ENCODE measurements at regions not wholly inside any gene's neighbourhood (a gene's known extent, or its start where the extent isn't known, plus 50 kb on each side); places are given as distances from the start of the nearest gene placed in this dataset.

DNA sequence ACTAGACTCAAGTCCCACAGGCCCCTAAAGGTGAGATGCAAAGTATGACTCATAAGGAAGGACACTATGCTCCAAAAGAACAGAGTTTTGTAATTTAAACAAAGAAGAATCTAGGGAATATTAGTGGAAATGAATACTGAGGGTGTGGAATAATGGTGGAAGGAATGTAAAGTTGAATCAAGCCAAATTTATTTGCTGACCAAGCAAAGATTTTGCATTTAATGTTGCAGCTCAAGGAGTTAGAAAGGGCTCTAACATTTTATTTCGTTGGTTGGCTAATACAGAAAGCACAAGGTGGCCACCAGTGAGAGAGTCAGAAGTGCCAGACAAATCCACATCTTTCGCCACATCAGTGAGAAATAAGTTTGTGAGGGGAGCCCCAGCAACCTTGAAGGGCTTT is 550.3 kb downstream of the FOXG1 start:
- no peaks in the 10 kb centered on the region for H3K4me1 ChIP-seq
- intact Hi-C loops (cut with DNase I), result no loop called here
- ATAC-seq, result no peak
- H3K27me3 ChIP-seq (ENCODE audit: insufficient read depth in 3 of 3, low read length in 2 of 3), result no peaks in the 10 kb centered on the region
- no peaks in the 10 kb centered on the region for H3K36me3 ChIP-seq (ENCODE audit: insufficient read depth in 1 of 2, low read depth in 1 of 2)
- no peak for DNase-seq
- no peak overlapping the region for H3K4me3 ChIP-seq
- no peaks in the 10 kb centered on the region for H3K9me3 ChIP-seq
- H3K27ac ChIP-seq, result no peak overlapping the region
- WGBS, 3 donors, result 62 to 73% (median 73%) methylated on average over 2 of the region's 2 CpGs
- TF ChIP-seq, protein P1, sequence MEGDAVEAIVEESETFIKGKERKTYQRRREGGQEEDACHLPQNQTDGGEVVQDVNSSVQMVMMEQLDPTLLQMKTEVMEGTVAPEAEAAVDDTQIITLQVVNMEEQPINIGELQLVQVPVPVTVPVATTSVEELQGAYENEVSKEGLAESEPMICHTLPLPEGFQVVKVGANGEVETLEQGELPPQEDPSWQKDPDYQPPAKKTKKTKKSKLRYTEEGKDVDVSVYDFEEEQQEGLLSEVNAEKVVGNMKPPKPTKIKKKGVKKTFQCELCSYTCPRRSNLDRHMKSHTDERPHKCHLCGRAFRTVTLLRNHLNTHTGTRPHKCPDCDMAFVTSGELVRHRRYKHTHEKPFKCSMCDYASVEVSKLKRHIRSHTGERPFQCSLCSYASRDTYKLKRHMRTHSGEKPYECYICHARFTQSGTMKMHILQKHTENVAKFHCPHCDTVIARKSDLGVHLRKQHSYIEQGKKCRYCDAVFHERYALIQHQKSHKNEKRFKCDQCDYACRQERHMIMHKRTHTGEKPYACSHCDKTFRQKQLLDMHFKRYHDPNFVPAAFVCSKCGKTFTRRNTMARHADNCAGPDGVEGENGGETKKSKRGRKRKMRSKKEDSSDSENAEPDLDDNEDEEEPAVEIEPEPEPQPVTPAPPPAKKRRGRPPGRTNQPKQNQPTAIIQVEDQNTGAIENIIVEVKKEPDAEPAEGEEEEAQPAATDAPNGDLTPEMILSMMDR (IDR thresholded peaks at IDR 0.05), result no peak

DNA sequence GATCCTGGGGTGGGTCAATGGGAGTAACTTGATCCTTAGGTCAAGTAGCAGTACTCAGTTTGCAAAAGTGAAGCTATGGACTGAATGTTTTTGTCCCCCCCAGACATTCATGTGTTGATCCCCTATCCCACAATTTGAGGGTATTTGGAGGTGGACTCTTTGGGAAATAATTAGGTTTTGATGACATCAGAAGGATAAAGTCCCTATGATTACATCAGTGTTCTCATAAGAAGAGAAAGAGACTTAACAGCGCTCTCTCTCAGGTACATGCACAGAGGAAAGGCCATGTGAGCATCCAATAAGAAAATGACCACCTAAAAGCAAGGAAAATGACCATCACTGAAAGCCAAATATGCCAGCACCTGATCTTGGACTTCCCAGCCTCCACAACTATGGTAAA is 550.8 kb downstream of the FOXG1 start:
- TF ChIP-seq, protein P1 (IDR thresholded peaks at IDR 0.05), result no peak
- no peak for ATAC-seq
- WGBS, 3 donors, result 88 to 95% (median 92%) methylated on average over 1 of the region's 1 CpG
- no peak overlapping the region for H3K4me3 ChIP-seq
- H3K27ac ChIP-seq, result no peak overlapping the region
- no peaks in the 10 kb centered on the region for H3K4me1 ChIP-seq
- no peak for DNase-seq
- H3K27me3 ChIP-seq (ENCODE audit: insufficient read depth in 3 of 3, low read length in 2 of 3), result no peaks in the 10 kb centered on the region
- no peaks in the 10 kb centered on the region for H3K36me3 ChIP-seq (ENCODE audit: insufficient read depth in 1 of 2, low read depth in 1 of 2)
- H3K9me3 ChIP-seq, result no peaks in the 10 kb centered on the region
- intact Hi-C loops (cut with DNase I), result no loop called here

DNA sequence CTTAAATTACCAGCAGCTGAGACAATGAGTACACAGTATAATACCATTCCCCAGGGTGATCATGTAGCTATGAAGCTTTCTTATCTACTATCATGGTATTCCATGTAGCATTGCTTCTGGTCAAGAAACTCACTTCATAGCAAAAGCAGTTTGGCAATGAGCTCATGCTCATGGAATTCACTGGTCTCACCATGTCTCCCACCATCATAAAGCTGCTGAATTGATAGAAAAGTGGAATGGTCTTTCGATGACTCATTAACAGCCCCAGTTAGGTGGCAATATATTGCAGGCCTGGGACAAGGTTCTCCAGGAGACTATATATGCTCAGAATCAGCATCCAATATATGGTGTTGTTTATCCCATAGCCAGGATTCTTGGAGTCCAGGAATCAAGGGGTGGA is 553.7 kb downstream of the FOXG1 start:
- 90 to 95% (median 94%) methylated on average over 1 of the region's 1 CpG for whole genome bisulfite sequencing, 3 donors
- DNase-seq, result no peak
- no peaks in the 10 kb centered on the region for H3K4me1 ChIP-seq
- no peaks in the 10 kb centered on the region for H3K9me3 ChIP-seq
- intact Hi-C loops (cut with DNase I), result loop anchor here in 1 of 2 donors (5.0 kb wide), 1 partner anchor 367 kb away; no protein-coding TSS in a partner anchor
- TF ChIP-seq, protein P1 (IDR thresholded peaks at IDR 0.05), result no peak
- no peak overlapping the region for H3K27ac ChIP-seq
- no peak for ATAC-seq
- H3K4me3 ChIP-seq, result no peak overlapping the region
- no peaks in the 10 kb centered on the region for H3K36me3 ChIP-seq (ENCODE audit: insufficient read depth in 1 of 2, low read depth in 1 of 2)
- H3K27me3 ChIP-seq (ENCODE audit: insufficient read depth in 3 of 3, low read length in 2 of 3), result no peaks in the 10 kb centered on the region

DNA sequence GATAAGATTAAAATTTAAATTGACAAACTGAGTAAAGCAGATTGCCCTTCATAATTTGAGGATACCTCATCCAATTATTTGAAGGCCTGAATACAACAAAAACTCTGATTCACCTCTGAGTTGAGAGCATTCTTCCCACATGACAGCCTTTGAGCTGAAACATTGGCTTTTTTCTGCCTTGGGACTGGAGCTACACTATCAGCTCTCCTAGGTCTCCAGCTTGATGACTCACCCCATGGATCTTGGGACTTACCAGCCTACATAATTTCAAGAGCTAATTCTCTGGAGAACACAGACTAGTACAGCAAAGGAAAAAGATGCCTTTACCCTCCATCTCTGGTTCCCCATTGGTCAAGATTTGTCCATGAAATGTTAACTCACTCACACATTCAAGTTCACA is 555.1 kb downstream of the FOXG1 start:
- no peaks in the 10 kb centered on the region for H3K27me3 ChIP-seq (ENCODE audit: insufficient read depth in 3 of 3, low read length in 2 of 3)
- DNase-seq, result no peak
- H3K4me1 ChIP-seq, result no peaks in the 10 kb centered on the region
- no peak overlapping the region for H3K4me3 ChIP-seq
- H3K36me3 ChIP-seq (ENCODE audit: insufficient read depth in 1 of 2, low read depth in 1 of 2), result no peaks in the 10 kb centered on the region
- ATAC-seq, result no peak
- no peak overlapping the region for H3K27ac ChIP-seq
- no peaks in the 10 kb centered on the region for H3K9me3 ChIP-seq
- TF ChIP-seq, protein P1 (IDR thresholded peaks at IDR 0.05), result no peak
- intact Hi-C loops (cut with DNase I), result loop anchor here in 1 of 2 donors (5.0 kb wide), 1 partner anchor 366 kb away; no protein-coding TSS in a partner anchor

DNA sequence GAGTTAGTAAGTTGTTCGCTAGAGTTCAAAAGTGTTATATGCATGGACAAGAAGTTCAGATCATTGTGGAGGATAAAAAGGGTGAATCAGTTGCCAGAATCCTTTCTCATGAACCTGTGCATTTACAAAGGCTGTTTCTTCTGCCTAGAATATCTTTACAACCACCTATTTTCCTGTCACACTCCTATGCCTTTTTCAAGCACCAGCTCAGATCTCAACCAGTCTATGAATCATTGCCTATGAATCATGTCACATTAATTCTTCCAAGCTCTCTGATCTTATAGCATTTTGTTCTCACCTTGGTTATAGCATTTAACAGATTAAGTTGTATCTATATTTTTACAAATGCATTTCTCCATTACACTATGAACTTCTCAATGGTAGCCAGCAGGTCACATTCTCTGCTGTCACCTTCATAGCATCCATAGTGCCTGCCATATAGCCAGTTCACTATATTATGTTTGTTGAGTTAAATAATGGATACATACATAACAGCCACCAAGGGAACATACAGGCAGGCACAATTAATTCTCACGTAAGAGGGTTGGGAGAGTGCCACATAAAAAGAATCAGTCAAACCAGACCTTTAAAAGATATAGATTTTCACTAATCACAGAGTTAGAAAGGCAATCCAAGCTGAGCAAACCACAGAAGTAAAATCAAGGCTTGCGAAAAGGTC is 573.0 kb downstream of the FOXG1 start:
- WGBS, 3 donors, result 84 to 90% (median 88%) methylated on average over 3 of the region's 3 CpGs

More for the DNA sequence above, 573.0 kb downstream of the FOXG1 start:
- intact Hi-C loops (cut with DNase I), result no loop called here
- no peak overlapping the region for H3K4me3 ChIP-seq
- no peaks in the 10 kb centered on the region for H3K27me3 ChIP-seq (ENCODE audit: insufficient read depth in 3 of 3, low read length in 2 of 3)
- no peak overlapping the region for H3K27ac ChIP-seq
- DNase-seq (no peak), ATAC-seq (no peak)
- TF ChIP-seq, protein P1 (IDR thresholded peaks at IDR 0.05), result no peak
- no peaks in the 10 kb centered on the region for H3K4me1 ChIP-seq
- H3K36me3 ChIP-seq (ENCODE audit: insufficient read depth in 1 of 2, low read depth in 1 of 2), result no peaks in the 10 kb centered on the region
- H3K9me3 ChIP-seq, result no peaks in the 10 kb centered on the region

Data from psoas muscle (tissue), 7 donors.